HUES48 (cell line): ENCODE measurements at regions not wholly inside any gene's neighbourhood (a gene's known extent, or its start where the extent isn't known, plus 50 kb on each side); places are given as distances from the start of the nearest gene placed in this dataset.
A peak's percentile ranks its signal among the peaks of the same experiment; 100 is the strongest.
"Not testable (repeated sequence)": the region's sequence is repeated elsewhere in the genome, so short reads cannot be mapped to it uniquely, and the experiment has no call there.

ENCODE experiments used
- H3K27ac ChIP-seq: one replicate; pipeline ENCODE4 v1.7.0; 2013; ENCODE audit warnings: low read depth, low read length, inconsistent platforms
- H3K27me3 ChIP-seq: 2 replicates; pipeline ENCODE4 v1.6.1; 2013; ENCODE audit warnings: mild to moderate bottlenecking, low read length; ENCODE audit not compliant: control insufficient read depth, insufficient read depth
- H3K36me3 ChIP-seq: 2 replicates; pipeline ENCODE4 v1.6.1; 2013; ENCODE audit warnings: low read length; ENCODE audit not compliant: control insufficient read depth, insufficient read depth
- H3K4me1 ChIP-seq: 2 replicates; pipeline ENCODE4 v1.6.1; 2013; ENCODE audit warnings: mild to moderate bottlenecking, low read length; ENCODE audit not compliant: control insufficient read depth, insufficient read depth
- H3K4me3 ChIP-seq: 2 replicates; pipeline ENCODE4 v1.5.1; 2013; ENCODE audit warnings: mild to moderate bottlenecking, low read depth, low read length
- H3K9ac ChIP-seq: 2 replicates; pipeline ENCODE4 v1.6.1; 2013; ENCODE audit warnings: mild to moderate bottlenecking, low read depth, low read length, moderate library complexity
- H3K9me3 ChIP-seq: 2 replicates; pipeline ENCODE4 v1.6.1; 2013; ENCODE audit warnings: low read length; ENCODE audit not compliant: control insufficient read depth, insufficient read depth

DNA sequence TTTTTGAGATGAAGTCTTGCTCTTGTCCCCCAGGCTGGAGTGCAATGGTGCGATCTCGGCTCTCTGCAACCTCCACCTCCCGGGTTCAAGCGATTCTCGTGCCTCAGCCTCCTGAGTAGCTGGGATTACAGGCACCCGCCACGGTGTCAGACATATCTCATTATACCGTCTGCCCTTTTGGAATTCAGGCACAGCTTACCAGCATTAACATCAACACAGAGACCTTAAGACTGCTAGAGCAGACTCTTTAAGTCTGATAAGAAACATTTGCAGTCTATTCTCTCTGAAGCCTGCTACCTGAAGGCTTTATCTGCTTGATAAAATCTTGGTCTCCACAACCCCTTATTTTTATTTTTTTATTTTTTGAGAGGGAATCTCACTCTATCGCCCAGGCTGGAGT is 78.7 kb downstream of the SOWAHC start:
- not testable (repeated sequence) for H3K4me3 ChIP-seq, H3K9ac ChIP-seq, H3K4me1 ChIP-seq, H3K27ac ChIP-seq, H3K36me3 ChIP-seq, H3K9me3 ChIP-seq, H3K27me3 ChIP-seq

DNA sequence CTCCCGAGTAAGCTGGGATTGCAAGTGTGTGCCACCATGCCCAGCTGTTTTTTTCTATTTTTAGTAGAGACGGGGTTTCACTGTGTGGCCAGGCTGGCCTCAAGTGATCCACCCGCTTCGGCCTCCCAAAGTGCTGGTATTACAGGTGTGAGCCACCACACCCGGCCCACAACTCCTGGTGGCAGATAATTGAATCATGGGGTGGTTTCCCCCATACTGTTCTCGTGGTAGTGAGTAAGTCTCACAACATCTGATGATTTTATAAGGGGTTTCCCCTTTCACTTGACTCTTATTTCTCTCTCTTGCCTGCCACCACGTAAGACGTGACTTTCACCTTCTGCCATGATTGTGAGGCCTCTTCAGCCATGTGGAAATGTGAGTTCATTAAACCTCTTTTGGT is 79.1 kb downstream of the SOWAHC start:
- H3K27me3 ChIP-seq, H3K4me1 ChIP-seq, H3K36me3 ChIP-seq, H3K4me3 ChIP-seq, H3K9me3 ChIP-seq, H3K9ac ChIP-seq: not testable (repeated sequence)
- peak overlapping the region; percentile 75 for H3K27ac ChIP-seq

DNA sequence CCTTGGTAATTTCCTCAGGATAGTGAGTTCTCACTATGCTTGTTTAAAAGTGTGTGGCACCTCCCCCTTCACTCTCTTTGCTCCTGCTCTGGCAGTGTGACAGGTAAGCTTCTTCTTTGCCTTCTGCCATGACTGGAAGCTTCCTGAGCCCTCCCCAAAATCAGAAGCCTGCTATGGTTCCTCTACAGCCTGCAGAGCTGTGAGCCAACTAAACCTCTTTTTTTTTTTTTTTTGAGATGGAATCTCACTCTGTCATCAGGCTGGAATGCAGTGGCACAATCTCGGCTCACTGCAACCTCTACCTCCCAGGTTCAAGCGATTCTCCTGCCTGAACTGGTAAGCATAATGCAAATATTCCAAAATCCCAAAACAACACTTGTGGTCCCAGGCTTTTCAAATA is 80.0 kb downstream of the SOWAHC start:
- no peak overlapping the region for H3K9ac ChIP-seq
- H3K36me3 ChIP-seq: no peaks in the 10 kb centered on the region
- peak overlapping the region; percentile 75 for H3K27ac ChIP-seq
- H3K4me1 ChIP-seq: peaks cover 13% of the 10 kb centered on the region
- H3K27me3 ChIP-seq: no peaks in the 10 kb centered on the region
- no peak overlapping the region for H3K4me3 ChIP-seq
- H3K9me3 ChIP-seq: no peaks in the 10 kb centered on the region

DNA sequence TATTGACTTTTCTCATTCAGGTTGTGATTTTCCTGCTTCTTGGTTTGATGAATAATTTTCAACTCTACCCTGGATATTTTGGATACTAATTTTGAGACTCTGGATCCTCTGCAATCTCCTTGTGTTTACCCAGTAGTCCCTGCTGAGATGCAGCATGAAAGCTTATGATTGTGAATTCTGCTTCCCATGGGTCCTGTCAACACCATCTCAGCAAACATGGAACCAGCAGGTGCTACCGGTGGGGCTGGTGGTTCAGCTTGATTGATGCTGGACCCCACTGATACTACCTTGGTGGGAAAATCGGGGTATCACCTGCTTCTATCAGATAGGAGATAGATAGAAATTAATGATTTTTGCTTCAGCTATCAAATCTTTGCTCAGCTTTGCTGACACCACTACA is 81.1 kb downstream of the SOWAHC start:
- Histone ChIP-seq H3K27ac (no peak overlapping the region), H3K4me3 (no peak overlapping the region), H3K4me1 (peaks cover 24% of the 10 kb centered on the region), H3K9me3 (no peaks in the 10 kb centered on the region), H3K27me3 (no peaks in the 10 kb centered on the region), H3K36me3 (no peaks in the 10 kb centered on the region), H3K9ac (no peak overlapping the region)

DNA sequence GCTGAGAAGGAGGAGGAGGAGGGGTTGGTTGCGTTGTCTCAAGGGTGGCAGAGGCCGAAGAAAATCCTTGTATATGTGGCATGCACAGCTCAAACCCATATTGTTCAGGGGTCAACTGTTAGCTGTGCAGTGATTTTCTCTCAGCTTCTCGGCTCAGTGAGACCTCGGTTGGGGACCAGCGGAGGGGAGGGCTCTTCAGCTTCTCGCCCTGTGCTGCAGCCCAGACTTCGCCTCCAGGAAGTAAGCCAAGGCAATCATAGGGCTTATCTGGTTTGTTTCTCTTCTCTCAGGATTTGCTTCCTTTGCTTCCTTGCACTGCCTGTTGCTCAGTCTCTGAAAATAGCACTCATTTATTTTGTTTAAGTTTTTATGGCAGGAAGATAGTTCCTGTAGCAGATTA is 85.5 kb downstream of the SOWAHC start:
- Histone ChIP-seq H3K9ac (no peak overlapping the region), H3K27me3 (no peaks in the 10 kb centered on the region), H3K36me3 (no peaks in the 10 kb centered on the region), H3K9me3 (no peaks in the 10 kb centered on the region), H3K4me3 (no peak overlapping the region), H3K27ac (peak overlapping the region; percentile 73), H3K4me1 (peaks cover 38% of the 10 kb centered on the region)

DNA sequence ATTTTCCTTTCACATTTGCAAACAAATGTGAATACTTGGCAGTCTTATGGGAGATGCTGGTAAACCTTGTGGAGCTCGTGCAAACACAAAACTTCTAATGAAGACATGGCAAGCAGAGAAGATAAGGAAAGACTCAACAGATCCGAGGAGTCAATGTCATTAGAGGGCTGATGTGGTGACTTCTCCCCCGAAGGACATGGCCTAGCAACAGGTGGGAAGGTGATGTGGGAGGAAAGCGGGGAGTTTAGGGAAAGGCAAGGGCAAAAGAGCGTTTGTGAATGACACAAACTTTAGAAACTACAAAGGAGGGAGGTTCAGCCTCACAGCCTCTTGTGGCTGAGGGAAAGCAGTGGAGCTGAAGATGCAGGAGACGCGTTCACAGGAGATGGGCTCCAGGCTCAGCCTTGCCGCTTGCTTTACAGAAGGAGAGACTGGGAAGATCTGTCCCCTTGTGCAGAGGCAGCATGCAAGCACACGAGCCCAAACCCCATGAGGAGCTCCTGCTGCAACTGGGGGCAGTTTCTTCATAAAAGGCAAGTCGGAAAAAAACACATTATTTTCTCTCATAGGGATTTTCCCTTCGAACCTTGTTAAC is 86.6 kb downstream of the SOWAHC start:
- peak overlapping the region; percentile 35 for H3K27ac ChIP-seq

DNA sequence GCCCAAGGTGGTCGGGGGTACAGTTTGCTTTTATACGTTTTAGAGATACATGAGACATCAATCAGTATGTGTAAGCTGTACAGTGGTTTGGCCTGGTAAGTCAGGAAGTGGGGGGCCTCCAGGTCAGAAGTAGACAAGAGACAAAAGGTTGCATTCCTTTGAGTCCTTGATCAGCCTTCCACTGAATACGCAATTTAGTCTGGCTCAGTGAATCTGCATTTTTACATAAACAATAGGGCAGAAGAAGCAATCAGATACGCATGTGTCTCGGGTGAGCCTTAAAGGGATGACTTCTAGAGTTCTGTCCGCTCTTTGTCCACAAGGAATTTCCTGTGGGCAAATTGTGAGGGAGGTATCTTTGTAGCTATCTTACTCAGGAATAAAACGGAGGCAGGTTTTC is 87.2 kb downstream of the SOWAHC start:
- Histone ChIP-seq H3K9ac (no peak overlapping the region; the same call in 1 of the 2 replicates), H3K27me3 (no peaks in the 10 kb centered on the region), H3K27ac (peak overlapping the region; percentile 35), H3K4me1 (peaks cover 36% of the 10 kb centered on the region), H3K36me3 (no peaks in the 10 kb centered on the region), H3K4me3 (no peak overlapping the region), H3K9me3 (no peaks in the 10 kb centered on the region)

More for the DNA sequence above, 86.6 kb downstream of the SOWAHC start:
- H3K36me3 ChIP-seq: no peaks in the 10 kb centered on the region
- H3K4me1 ChIP-seq: peaks cover 36% of the 10 kb centered on the region
- no peak overlapping the region; the same call in 1 of the 2 replicates for H3K4me3 ChIP-seq
- H3K9ac ChIP-seq: no peak overlapping the region; the same call in 1 of the 2 replicates
- no peaks in the 10 kb centered on the region for H3K27me3 ChIP-seq
- no peaks in the 10 kb centered on the region for H3K9me3 ChIP-seq

DNA sequence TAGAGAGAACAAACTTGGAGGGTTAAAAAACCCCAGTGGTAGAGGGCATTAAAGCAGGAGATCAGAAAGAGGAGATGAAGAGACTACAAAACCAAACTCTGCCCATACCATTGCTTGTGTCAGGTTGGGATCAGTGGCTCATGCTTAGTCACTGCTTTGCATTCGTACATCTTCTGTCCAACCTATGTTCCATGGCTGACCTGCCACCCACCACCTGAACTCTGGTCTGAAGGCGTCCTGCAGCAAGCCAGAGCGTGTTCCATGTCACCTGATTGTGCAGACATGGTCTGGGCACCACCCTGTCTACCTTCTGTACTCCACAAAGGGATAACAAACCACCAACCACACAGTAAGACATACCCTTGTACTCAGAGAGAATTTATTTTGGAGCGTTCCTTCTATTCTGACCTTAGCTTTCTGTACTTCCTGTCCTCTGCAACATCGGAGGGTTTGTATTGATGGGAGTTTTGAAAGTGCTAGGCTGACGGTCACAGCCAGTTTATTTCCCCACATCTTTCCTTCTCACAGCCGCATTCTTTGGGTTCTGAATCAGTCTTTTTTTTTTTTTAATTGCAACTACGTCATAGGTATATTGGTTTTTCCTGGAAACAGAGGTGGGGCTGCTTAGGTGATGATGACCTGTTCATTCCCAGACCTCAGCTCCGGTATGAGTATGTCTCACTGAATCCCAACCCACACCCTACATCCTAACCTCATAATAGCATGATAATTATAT is 88.3 kb downstream of the SOWAHC start:
- Histone ChIP-seq H3K27me3 (no peaks in the 10 kb centered on the region), H3K36me3 (no peaks in the 10 kb centered on the region), H3K9ac (no peak overlapping the region), H3K9me3 (no peaks in the 10 kb centered on the region), H3K4me1 (peaks cover 36% of the 10 kb centered on the region), H3K27ac (no peak overlapping the region), H3K4me3 (no peak overlapping the region)

DNA sequence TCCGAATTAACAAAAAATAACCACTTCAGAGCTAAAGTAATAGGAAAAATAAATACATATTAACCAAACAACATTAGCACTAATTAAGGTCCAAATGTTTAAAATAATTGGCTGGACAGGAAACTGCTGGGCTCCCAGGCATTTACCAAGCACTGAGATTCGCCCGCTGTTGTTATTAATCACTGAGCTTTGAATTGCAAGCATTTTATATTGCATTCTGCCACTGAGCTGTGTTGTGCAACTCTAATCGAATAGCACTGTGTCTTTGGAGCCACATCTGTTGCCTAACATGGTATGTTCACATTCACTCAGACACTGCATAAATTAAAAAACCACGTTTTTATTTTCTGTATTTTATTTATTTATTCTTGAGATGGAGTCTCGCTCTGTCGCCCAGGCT is 88.9 kb downstream of the SOWAHC start:
- Histone ChIP-seq H3K4me1 (peaks cover 36% of the 10 kb centered on the region), H3K9me3 (no peaks in the 10 kb centered on the region), H3K9ac (no peak overlapping the region), H3K4me3 (no peak overlapping the region), H3K27ac (no peak overlapping the region), H3K27me3 (no peaks in the 10 kb centered on the region), H3K36me3 (no peaks in the 10 kb centered on the region)

DNA sequence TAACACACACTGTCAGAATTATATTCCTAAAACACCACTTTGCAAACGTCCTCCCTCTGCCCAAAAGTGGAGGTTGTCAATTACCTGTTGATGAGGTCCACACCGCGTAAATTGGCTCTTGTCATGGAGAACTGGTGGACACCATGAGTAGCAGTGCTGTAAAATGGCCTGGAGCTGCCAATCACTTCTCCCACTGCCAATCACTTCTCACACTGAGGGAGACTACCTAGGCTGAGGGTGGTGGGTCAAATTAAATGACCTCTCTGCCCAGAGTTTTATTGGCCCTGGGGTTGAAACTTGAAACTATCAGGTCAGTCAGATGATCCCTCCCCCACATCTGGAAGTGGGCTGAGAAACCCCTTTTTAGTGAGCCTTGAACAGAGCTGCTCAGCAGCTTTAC is 89.6 kb downstream of the SOWAHC start:
- H3K27ac ChIP-seq: no peak overlapping the region

DNA sequence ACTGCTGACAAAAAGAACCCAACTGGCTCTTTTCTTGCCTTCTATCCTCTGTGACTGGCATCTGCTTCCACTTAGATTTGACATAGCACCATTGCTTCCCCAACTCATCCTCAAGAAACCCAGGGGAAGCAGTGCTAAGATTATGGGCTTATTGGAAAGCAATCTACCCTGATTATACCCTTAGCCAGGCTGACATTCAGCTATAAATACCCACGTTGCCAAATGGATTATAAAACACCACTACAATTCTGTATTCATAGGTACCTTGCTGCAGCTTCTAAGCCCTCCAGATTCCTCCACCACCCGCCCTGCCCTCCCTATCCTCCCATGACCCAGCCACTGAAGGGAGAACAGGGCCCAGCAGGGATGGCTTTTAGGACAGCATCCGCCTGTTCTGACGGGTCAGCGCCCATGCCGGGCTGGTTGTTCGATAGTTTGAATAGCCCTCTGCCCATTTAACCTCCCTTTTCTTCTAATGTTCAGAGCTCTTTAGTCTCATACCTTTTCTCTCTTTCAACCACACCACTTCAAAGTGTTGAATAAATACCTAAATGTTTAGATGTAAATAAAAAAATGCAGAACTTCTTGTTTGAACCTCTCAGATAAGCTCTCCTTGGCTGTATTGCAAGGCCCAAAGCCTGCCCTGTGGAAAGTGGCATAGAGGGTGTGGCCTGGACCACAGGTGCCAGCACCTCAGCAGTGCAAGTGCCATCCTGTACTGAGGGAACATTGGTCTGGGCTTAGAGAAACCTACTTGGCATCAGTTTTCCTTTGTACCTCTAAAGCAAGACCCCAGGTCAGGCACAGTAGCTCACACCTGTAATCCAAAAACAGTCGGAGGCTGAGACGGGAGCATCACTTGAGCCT is 86.6 kb upstream of the RGPD5 start:
- Histone ChIP-seq H3K9me3 (no peaks in the 10 kb centered on the region), H3K36me3 (no peaks in the 10 kb centered on the region), H3K4me1 (no peaks in the 10 kb centered on the region), H3K9ac (no peak overlapping the region), H3K27me3 (no peaks in the 10 kb centered on the region), H3K4me3 (no peak overlapping the region), H3K27ac (no peak overlapping the region)

More for the DNA sequence above, 89.6 kb downstream of the SOWAHC start:
- H3K36me3 ChIP-seq: no peaks in the 10 kb centered on the region
- no peak overlapping the region for H3K4me3 ChIP-seq
- no peak overlapping the region for H3K9ac ChIP-seq
- H3K9me3 ChIP-seq: no peaks in the 10 kb centered on the region
- H3K27me3 ChIP-seq: no peaks in the 10 kb centered on the region
- peaks cover 36% of the 10 kb centered on the region for H3K4me1 ChIP-seq
